ENCODE measurements at regions not wholly inside any gene's neighbourhood (a gene's known extent, or its start where the extent isn't known, plus 50 kb on each side); places are given as distances from the start of the nearest gene placed in this dataset.

- H3K4me3 Mint-ChIP-seq = no peak overlapping the region
- H3K27me3 Mint-ChIP-seq = peaks cover 0 to 8% of the 10 kb centered on the region in 2 donors
- H3K36me3 Mint-ChIP-seq (ENCODE audit: insufficient read depth) = no peaks in the 10 kb centered on the region
- H3K9me3 Mint-ChIP-seq = no peaks in the 10 kb centered on the region
- DNase-seq (no peak), ATAC-seq (replicated peaks) (no peak)
- no peak overlapping the region for H3K27ac Mint-ChIP-seq
- H3K4me1 Mint-ChIP-seq (ENCODE audit: low read depth in 2 of 2) = no peaks in the 10 kb centered on the region
Measured at GRCh38 chr4:11603591-11604194, 175.0 kb upstream of the HS3ST1 start.

- no peak overlapping the region for H3K27ac Mint-ChIP-seq
- H3K9me3 Mint-ChIP-seq = no peaks in the 10 kb centered on the region
- peaks cover 0 to 8% of the 10 kb centered on the region in 2 donors for H3K27me3 Mint-ChIP-seq
- DNase-seq (no peak), ATAC-seq (replicated peaks) (no peak)
- H3K4me1 Mint-ChIP-seq (ENCODE audit: low read depth in 2 of 2) = no peaks in the 10 kb centered on the region
- no peak overlapping the region for H3K4me3 Mint-ChIP-seq
- no peaks in the 10 kb centered on the region for H3K36me3 Mint-ChIP-seq (ENCODE audit: insufficient read depth)
Measured at GRCh38 chr4:11602606-11603340, 174.1 kb upstream of the HS3ST1 start.

- Mint-ChIP-seq H3K27me3 (peaks cover 0 to 8% of the 10 kb centered on the region in 2 donors), H3K4me1 (ENCODE audit: low read depth in 2 of 2) (no peaks in the 10 kb centered on the region), H3K27ac (no peak overlapping the region), H3K4me3 (no peak overlapping the region), H3K36me3 (ENCODE audit: insufficient read depth) (no peaks in the 10 kb centered on the region), H3K9me3 (no peaks in the 10 kb centered on the region)
- no peak for ATAC-seq (replicated peaks)
- no peak for DNase-seq
Measured at GRCh38 chr4:11599064-11599463, 170.4 kb upstream of the HS3ST1 start.

GRCh38 chr4:11598591-11598990 lies 169.9 kb upstream of the HS3ST1 start:
- H3K4me1 Mint-ChIP-seq (ENCODE audit: low read depth in 2 of 2) = no peaks in the 10 kb centered on the region
- DNase-seq (no peak), ATAC-seq (replicated peaks) (no peak)
- H3K27ac Mint-ChIP-seq = no peak overlapping the region
- no peaks in the 10 kb centered on the region for H3K36me3 Mint-ChIP-seq (ENCODE audit: insufficient read depth)
- no peak overlapping the region for H3K4me3 Mint-ChIP-seq
- peaks cover 0 to 5% of the 10 kb centered on the region in 2 donors for H3K27me3 Mint-ChIP-seq
- no peaks in the 10 kb centered on the region for H3K9me3 Mint-ChIP-seq

- DNase-seq (no peak), ATAC-seq (replicated peaks) (no peak)
- no peaks in the 10 kb centered on the region for H3K4me1 Mint-ChIP-seq (ENCODE audit: low read depth in 2 of 2)
- H3K36me3 Mint-ChIP-seq (ENCODE audit: insufficient read depth) = peaks cover 3% of the 10 kb centered on the region
- no peak overlapping the region for H3K27ac Mint-ChIP-seq
- no peaks in the 10 kb centered on the region for H3K27me3 Mint-ChIP-seq
- no peak overlapping the region for H3K4me3 Mint-ChIP-seq
- no peaks in the 10 kb centered on the region for H3K9me3 Mint-ChIP-seq
Measured at GRCh38 chr4:11597506-11597905, 168.8 kb upstream of the HS3ST1 start.

GRCh38 chr4:11596989-11597388 lies 168.3 kb upstream of the HS3ST1 start:
- no peaks in the 10 kb centered on the region for H3K27me3 Mint-ChIP-seq
- no peak overlapping the region for H3K27ac Mint-ChIP-seq
- H3K4me1 Mint-ChIP-seq (ENCODE audit: low read depth in 2 of 2) = no peaks in the 10 kb centered on the region
- DNase-seq = no peak
- peaks cover 3% of the 10 kb centered on the region for H3K36me3 Mint-ChIP-seq (ENCODE audit: insufficient read depth)
- H3K9me3 Mint-ChIP-seq = no peaks in the 10 kb centered on the region
- no peak overlapping the region for H3K4me3 Mint-ChIP-seq
- no peak for ATAC-seq (replicated peaks)

GRCh38 chr4:11593576-11594116 lies 165.0 kb upstream of the HS3ST1 start:
- ATAC-seq (replicated peaks) = no peak
- Mint-ChIP-seq H3K27me3 (no peaks in the 10 kb centered on the region), H3K36me3 (ENCODE audit: insufficient read depth) (peaks cover 3% of the 10 kb centered on the region), H3K9me3 (no peaks in the 10 kb centered on the region), H3K4me3 (no peak overlapping the region), H3K27ac (no peak overlapping the region), H3K4me1 (ENCODE audit: low read depth in 2 of 2) (no peaks in the 10 kb centered on the region)
- no peak for DNase-seq

GRCh38 chr4:11592276-11592675 lies 163.6 kb upstream of the HS3ST1 start:
- no peak overlapping the region for H3K27ac Mint-ChIP-seq
- no peak for ATAC-seq (replicated peaks)
- peaks cover 3% of the 10 kb centered on the region for H3K36me3 Mint-ChIP-seq (ENCODE audit: insufficient read depth)
- H3K9me3 Mint-ChIP-seq = no peaks in the 10 kb centered on the region
- H3K4me3 Mint-ChIP-seq = no peak overlapping the region
- DNase-seq = no peak
- no peaks in the 10 kb centered on the region for H3K27me3 Mint-ChIP-seq
- no peaks in the 10 kb centered on the region for H3K4me1 Mint-ChIP-seq (ENCODE audit: low read depth in 2 of 2)

GRCh38 chr4:11590132-11590531 lies 161.4 kb upstream of the HS3ST1 start:
- Mint-ChIP-seq H3K27me3 (no peaks in the 10 kb centered on the region), H3K4me3 (no peak overlapping the region), H3K36me3 (ENCODE audit: insufficient read depth) (peaks cover 3% of the 10 kb centered on the region), H3K9me3 (no peaks in the 10 kb centered on the region), H3K27ac (no peak overlapping the region), H3K4me1 (ENCODE audit: low read depth in 2 of 2) (no peaks in the 10 kb centered on the region)
- DNase-seq (no peak), ATAC-seq (replicated peaks) (no peak)

GRCh38 chr4:11589676-11590075 lies 161.0 kb upstream of the HS3ST1 start:
- Mint-ChIP-seq H3K27me3 (no peaks in the 10 kb centered on the region), H3K27ac (no peak overlapping the region), H3K9me3 (no peaks in the 10 kb centered on the region), H3K36me3 (ENCODE audit: insufficient read depth) (peaks cover 3% of the 10 kb centered on the region), H3K4me3 (no peak overlapping the region), H3K4me1 (ENCODE audit: low read depth in 2 of 2) (no peaks in the 10 kb centered on the region)
- DNase-seq = no peak
- no peak for ATAC-seq (replicated peaks)

GRCh38 chr4:11587797-11588196 lies 159.1 kb upstream of the HS3ST1 start:
- no peak overlapping the region for H3K4me3 Mint-ChIP-seq
- peaks cover under 1% of the 10 kb centered on the region for H3K36me3 Mint-ChIP-seq (ENCODE audit: insufficient read depth)

GRCh38 chr4:11585506-11585905 lies 156.8 kb upstream of the HS3ST1 start:
- Mint-ChIP-seq H3K27ac (no peak overlapping the region), H3K4me3 (no peak overlapping the region), H3K36me3 (ENCODE audit: insufficient read depth) (no peaks in the 10 kb centered on the region), H3K4me1 (ENCODE audit: low read depth in 2 of 2) (no peaks in the 10 kb centered on the region), H3K27me3 (peaks cover 0 to 6% of the 10 kb centered on the region in 2 donors), H3K9me3 (no peaks in the 10 kb centered on the region)
- DNase-seq (no peak), ATAC-seq (replicated peaks) (no peak)

More at GRCh38 chr4:11587797-11588196, 159.1 kb upstream of the HS3ST1 start:
- no peaks in the 10 kb centered on the region for H3K9me3 Mint-ChIP-seq
- no peak for DNase-seq
- H3K4me1 Mint-ChIP-seq (ENCODE audit: low read depth in 2 of 2) = no peaks in the 10 kb centered on the region
- no peak overlapping the region for H3K27ac Mint-ChIP-seq
- peaks cover 0 to 6% of the 10 kb centered on the region in 2 donors for H3K27me3 Mint-ChIP-seq
- ATAC-seq (replicated peaks) = no peak

- ATAC-seq (replicated peaks) = no peak
- no peak overlapping the region for H3K27ac Mint-ChIP-seq
Measured at GRCh38 chr4:11568511-11568910, 139.8 kb upstream of the HS3ST1 start.

GRCh38 chr4:11566444-11567022 lies 137.8 kb upstream of the HS3ST1 start:
- H3K27me3 Mint-ChIP-seq = no peaks in the 10 kb centered on the region
- no peaks in the 10 kb centered on the region for H3K4me1 Mint-ChIP-seq (ENCODE audit: low read depth in 2 of 2)
- no peak overlapping the region for H3K27ac Mint-ChIP-seq
- peaks cover 3 to 9% of the 10 kb centered on the region in 2 donors for H3K9me3 Mint-ChIP-seq
- no peak for DNase-seq
- H3K36me3 Mint-ChIP-seq (ENCODE audit: insufficient read depth) = no peaks in the 10 kb centered on the region
- no peak overlapping the region for H3K4me3 Mint-ChIP-seq
- no peak for ATAC-seq (replicated peaks)

More at GRCh38 chr4:11568511-11568910, 139.8 kb upstream of the HS3ST1 start:
- Mint-ChIP-seq H3K4me3 (no peak overlapping the region), H3K36me3 (ENCODE audit: insufficient read depth) (no peaks in the 10 kb centered on the region), H3K4me1 (ENCODE audit: low read depth in 2 of 2) (no peaks in the 10 kb centered on the region), H3K9me3 (peaks cover 3 to 9% of the 10 kb centered on the region in 2 donors), H3K27me3 (no peaks in the 10 kb centered on the region)
- DNase-seq = no peak
